Fibroblast of skin of right quadriceps (primary cell): ENCODE measurements at regions not wholly inside any gene's neighbourhood (a gene's known extent, or its start where the extent isn't known, plus 50 kb on each side); places are given as distances from the start of the nearest gene placed in this dataset.
A peak's percentile ranks its signal among the peaks of the same experiment; 100 is the strongest.
"Not testable (repeated sequence)": the region's sequence is repeated elsewhere in the genome, so short reads cannot be mapped to it uniquely, and the experiment has no call there.

Source experiments
- DNase-seq: peaks from one replicate; pipeline ENCODE4 v3.0.0-alpha.2; 2013

DNA sequence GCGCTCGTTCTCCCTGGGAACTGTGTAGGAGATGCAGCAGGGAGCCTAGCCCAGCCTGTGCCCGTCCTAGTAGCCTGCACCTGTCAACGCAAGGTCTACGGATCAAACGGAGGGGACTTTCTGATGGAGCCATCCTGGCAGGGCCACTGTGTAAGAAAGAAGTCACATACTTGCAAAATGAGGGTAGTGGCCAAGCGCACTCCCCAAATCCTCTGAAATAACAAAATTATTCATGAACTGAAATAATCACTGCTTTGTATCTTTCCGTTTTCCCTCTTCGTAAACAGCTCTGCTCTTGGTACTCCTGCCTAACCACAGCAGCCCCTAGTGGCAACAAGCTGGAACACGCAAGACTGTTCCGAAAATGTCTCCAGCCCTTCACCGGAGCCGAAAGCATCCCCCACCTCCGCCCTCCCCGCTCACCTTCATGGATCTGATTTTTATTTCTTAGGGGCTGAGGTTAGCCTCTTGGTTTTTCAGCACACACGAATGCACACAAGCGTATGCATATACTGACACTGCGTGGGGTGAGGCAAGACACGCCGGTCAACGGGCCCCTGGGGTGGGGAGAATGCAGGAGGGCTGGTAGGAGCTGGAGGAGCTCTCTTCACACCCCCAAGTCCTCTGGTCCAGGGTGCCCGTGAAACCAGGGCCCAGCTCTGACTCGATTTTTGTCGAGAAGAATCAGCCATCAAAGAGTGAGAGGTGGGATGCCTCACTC lies 100.8 kb downstream of the ABCC12 start:
- DNase-seq = peak; percentile 53

DNA sequence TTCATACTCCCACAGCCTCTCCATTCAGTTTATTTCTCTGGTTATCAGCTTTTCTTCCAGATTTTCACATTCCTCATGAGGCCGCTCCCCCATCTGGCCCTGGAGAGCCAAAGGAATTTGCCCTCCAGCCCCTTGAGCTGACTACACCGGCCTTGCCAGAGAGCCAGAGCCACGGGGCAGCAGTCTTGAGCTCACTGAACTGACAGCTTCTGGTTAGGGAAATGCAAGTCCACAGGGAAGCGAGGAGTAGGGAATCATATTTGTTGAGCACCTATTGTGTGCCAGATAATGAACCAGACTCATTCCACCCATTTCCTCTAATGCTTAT lies 102.4 kb downstream of the ABCC12 start:
- DNase-seq = peak; percentile 27

DNA sequence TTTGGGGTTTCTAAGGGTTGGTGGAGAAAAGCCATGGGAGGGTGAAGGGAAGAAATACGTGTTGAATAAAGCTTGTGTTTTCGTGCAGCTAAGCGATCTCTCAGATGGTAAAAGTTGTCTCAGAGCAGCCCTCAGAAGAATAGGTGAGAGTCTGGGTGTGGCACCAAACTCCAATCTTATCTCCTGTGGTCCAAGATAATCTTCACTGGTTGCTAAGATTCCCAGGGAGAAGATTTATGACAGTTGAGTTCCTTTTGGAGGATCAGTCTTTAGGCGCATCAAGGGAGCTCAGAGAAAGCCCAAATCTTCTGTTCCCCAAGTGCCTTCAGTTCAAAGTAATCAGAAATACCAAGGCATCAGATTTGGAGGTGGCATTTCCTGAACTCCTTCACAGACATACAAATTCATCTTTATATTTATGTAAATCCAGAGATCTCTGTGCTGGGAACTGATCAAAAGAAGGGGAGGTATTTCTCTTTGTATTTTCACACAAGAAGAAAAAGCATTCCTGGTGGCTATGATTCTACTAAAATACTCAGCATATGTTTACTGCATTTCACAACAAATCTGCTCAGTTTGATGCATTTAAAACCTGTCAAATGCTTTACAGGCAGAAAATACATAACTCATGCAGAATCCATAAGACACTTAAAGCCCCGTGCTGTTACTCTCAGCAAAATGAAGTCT lies 102.9 kb downstream of the ABCC12 start:
- no peak for DNase-seq

GRCh38 chr16:48050871-48051270 lies 104.9 kb downstream of the ABCC12 start:
- no peak for DNase-seq

- DNase-seq = no peak
These were observed 105.9 kb downstream of the ABCC12 start for GRCh38 chr16:48049847-48050246.

DNA sequence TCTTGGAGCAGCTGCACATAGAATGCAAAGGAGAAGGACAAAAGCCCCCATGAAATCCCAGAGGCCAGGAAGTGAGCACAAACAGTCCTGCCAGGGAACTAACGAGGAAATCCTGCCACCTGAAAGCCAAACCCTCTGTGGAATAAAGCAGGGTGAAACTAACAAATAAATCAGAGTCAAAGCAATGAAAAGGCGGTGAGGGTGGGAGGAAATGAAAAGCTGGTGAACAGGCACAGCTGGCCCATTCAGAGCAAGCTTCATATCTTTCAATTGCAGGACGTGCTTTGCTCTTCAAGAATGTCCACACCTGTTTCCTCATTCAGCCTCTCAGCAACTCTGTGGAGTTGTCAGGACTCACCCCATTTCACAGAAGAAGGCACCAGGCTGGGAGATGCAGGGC lies 108.1 kb downstream of the ABCC12 start:
- no peak for DNase-seq

GRCh38 chr16:48047241-48047640 lies 108.6 kb downstream of the ABCC12 start:
- DNase-seq = no peak

DNA sequence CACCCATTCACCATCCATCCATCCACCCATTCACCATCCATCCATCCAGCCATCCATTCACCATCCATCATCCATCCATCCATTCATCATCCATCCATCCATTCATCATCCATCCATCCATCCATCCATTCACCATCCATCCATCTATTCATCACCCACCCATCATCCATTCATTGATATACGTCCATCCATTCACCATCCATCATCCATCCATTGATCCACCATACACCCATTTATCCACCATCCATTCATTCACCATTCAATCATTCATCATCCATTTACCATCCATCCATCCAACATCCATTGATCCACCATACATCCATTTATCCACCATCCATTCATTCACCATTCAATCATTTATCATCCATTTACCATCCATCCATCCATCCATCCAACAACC lies 111.7 kb downstream of the ABCC12 start:
- DNase-seq = no peak

DNA sequence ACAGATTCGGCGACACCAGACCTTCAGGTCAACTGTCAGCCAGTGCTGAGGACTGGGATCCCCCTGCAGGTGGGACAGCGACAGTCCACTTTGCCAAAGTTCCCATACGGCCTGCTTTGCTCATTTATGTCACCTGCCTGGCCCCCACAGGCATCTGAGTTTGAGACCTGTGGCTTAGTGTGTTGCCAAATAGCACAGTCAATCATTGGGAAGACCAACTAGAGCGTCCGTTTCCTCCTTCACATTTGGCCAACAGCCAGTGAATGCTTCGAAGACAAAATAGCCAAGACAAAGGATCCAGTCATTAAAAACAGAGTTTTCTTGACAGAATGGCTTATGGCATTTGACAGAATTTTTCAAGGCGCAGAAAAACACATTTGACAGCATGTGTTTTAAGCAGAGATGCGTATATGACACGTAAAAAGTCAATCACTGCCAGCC lies 113.8 kb downstream of the ABCC12 start:
- no peak for DNase-seq

GRCh38 chr16:48035142-48035541 lies 120.7 kb downstream of the ABCC12 start:
- DNase-seq = no peak

DNA sequence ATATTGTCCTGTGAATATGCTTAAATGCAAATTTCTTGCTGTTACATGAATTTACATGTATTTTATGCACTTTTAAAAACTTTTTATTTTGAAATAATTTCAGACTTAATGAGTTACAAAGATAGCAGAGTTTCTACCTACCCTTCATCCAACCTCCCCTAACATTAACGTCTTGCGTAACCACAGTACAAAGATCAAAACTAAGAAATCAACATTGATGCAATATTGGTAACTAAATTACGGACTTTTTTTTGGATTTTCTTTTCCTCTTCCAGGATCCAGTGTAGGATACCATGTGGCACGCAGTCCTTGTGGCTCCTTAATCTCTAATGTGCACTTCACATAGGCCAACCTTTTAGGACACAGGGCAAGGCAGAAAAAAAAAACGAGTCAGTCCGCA lies 124.9 kb downstream of the ABCC12 start:
- DNase-seq = no peak

DNA sequence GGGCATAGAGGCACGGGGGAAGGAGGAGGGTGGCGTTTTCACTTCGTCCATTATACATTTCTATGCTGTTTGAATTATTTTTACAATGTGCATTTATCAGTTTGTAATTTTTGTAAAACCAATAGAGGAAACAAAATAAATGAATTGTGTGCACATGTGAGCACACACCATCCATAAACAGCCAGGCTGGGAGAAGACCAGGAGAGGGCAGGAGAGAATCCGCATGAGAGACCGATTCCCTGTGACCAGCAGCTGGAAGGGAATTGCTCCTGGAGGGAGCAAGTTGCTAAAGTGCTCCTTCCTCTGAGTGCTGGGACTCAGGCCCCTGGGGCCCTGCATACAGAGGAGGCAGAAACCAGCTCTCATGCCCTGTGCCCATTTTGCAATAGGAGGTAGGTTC lies 126.0 kb downstream of the ABCC12 start:
- DNase-seq = no peak

DNA sequence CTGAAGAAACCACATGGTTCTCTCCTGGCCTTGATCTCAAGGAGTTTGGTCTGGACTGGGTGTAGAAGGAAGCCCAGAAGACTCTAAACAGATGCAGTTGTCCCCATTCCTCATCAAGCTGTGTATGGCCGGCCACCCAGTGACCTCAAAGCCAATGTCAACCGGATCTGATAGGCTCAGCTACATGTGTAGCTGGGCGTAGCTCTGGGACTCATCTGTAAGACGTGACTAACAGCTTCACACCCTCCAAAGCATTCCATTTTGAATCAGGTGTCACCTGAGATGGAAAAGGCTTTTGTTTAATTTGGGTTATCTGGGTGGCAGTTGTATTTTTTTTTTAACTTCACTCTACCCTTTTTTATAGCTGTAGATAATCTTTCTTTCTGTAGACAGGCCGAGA lies 130.4 kb downstream of the ABCC12 start:
- DNase-seq = no peak

DNA sequence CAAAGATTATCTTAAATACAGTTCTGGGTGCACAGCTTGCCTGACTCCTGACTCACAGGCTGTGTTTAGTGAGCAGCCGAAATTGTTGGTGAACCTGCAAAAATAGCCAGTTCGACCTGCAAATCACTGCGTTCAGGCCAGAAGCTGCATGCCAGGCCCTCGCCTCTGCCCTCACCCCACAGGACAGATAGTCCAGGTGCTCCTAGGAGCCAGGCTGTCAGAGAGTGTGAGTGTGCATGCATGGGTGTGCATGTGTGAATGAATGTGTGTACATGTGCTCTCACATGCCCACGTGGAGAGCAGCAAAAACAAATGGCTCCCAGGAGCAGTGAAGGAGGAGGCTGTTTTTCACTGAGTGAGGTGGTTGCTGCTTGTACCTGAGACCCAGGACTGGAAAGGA lies 131.8 kb downstream of the ABCC12 start:
- no peak for DNase-seq

DNA sequence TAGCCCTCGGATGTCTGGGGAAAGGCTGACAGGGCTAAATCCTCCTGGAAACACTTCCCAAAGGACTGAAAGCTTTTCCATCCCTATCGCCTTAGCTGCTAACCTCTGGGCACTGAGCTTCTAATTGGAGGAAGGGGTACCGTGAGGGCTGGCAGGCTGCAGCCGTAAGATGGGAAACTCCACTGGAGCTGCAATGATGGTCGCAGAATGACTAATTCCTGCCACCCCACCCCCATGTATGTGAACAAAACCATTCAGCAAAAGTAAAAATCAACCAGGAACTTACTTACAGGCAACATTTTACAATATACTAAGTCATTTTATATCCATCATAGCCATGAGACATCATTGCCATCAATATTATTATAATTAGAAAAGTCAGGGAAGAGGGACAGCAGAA lies 133.3 kb downstream of the ABCC12 start:
- no peak for DNase-seq

GRCh38 chr16:48020617-48021016 lies 135.2 kb downstream of the ABCC12 start:
- DNase-seq = not testable (repeated sequence)

DNA sequence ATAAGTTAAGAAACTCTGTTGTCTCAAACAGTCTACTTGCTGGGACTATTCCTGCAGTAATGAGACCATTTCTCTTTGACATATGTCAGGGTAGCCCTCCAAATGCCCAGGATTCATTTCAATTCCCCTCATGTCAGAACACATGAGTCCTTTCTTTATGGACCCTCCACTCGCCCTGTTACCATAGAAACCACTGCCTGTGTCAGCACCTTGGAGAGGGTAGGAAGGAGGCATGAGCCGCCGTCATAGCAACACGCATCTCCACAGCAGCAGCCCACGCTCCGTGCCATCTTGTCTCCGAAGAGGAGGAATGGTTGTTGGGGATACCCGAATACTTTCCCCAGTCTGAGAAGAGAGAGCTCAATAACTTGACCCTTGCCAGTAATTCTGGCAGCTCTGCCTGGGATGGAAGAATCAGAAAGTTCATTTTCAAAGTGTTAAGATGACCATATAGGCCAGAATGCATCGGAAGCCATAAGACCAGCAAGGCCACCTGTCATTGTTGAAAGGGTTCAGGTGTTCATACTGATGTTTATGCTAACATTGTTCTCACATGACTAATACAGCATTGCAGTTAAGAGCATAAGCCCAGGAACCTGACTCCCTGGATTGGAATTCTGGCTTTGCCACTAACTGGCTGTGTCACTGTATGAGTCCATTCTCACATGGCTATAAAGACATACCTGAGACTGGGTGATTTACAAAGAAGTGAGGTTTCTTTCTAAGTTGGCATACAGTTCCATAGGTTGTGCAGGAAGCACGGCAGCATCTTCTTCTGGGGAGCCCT lies 141.3 kb downstream of the ABCC12 start:
- no peak for DNase-seq

GRCh38 chr16:48013491-48013901 lies 142.3 kb downstream of the ABCC12 start:
- DNase-seq = no peak

DNA sequence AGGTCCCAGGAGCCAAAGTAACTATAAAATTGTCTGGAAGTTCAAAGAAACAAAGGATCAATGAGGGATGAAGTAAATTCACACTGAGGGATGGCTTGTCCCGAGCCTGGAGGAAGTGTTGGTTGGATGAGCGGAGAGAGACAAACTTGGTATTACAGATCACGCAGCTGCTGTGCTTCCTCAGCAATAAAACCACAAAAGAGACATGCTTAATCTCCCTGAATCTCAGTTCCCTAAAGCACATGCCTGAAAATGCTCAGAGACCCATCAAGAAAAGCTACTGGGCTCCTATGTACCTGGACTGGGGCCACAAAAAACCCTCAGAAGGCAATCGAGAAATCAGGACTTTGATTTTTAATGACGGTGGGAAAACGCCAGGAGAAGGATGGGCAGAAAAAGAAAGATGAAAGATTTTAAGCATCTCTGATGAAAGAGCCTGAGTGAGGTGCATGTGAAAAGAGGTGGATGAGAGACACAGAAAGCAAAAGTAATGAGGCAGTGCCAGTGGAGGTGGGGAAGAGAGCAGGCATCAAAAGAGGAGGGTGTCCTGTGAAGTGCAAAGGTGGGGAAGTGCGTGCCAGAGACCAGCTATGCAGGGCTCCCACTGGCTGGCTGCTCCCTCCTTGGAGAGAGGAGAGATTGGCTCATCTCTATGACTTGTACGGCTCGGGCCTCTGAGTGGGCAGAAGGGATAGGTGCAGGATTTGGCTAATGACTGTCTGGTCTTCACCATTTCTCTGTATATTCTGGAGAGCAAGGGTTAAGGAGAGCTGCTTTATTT lies 143.7 kb downstream of the ABCC12 start:
- DNase-seq = no peak

GRCh38 chr16:48011466-48011865 lies 144.3 kb downstream of the ABCC12 start:
- DNase-seq = no peak

DNA sequence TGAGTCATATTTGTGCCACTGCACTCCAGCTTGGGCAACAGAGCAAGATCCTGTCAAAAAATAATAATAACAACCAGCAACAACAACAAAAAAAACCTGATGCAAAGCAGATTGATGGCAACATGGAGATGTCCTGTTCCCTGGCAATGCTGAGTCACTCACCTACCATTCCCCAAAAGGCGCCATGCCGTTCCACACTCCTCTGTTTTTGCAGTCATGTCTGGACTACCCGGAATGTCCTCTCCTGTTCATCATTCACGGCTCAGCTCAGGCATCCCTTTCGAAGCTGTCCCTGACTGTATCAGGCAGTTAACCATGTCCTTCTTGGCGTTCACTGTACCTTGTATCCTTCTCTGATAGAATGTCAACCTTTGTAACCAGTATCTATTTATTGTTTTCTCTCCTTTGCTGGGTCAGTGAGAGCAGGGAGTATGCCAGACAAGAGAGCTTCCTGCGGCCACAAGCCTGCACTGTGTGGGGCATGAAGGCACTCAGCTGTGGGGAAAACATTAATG lies 147.7 kb downstream of the ABCC12 start:
- DNase-seq = no peak

DNA sequence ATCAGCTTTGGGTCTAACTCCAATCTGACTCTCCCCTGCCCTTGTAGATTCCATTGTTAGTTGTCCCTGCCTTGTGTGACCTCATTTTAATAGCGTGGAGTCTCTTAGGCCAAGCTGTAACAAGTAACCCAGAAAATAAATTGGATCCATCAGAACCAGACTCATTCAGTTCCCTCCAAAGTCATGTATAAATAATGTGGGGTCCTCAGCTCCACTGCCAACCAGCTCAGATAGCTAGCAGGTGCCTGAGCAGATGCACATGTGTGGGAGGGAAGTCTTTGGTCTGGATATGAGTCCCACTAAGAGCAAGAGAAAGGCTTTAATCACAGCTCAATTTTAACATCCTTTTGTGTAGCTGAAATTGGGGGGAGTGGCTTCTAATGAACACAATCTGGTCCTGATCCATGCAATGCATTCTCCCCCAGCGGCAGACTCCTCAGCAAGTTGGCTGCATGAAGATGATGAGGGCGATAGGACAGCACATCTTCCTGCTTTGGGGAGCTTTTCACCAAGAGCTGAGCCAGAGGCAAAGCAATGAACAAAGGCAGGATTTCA lies 151.6 kb downstream of the ABCC12 start:
- no peak for DNase-seq
